KMS-11 (cell line): ENCODE measurements at regions not wholly inside any gene's neighbourhood (a gene's known extent, or its start where the extent isn't known, plus 50 kb on each side); places are given as distances from the start of the nearest gene placed in this dataset.

Experiments
- H2AFZ ChIP-seq: fragments of 200-600 bp; sonication (generic); 2 replicates; pipeline ENCODE4 v1.6.1; 2016; ENCODE audit warnings: antibody characterized with exemption, mixed run types, low read depth
- H3K27ac ChIP-seq: fragments of 200-600 bp; sonication (generic); 2 replicates; pipeline ENCODE4 v1.6.1; 2016; ENCODE audit warnings: mild to moderate bottlenecking, mixed run types
- H3K27me3 ChIP-seq: fragments of 200-600 bp; sonication (generic); 2 replicates; pipeline ENCODE4 v1.6.1; 2017; ENCODE audit warnings: mild to moderate bottlenecking, low read depth, mixed run types, moderate library complexity; ENCODE audit not compliant: insufficient read depth
- H3K36me3 ChIP-seq: fragments of 200-600 bp; sonication (generic); 2 replicates; pipeline ENCODE4 v1.6.1; 2017; ENCODE audit warnings: mild to moderate bottlenecking, mixed run types; ENCODE audit not compliant: insufficient read depth
- H3K4me1 ChIP-seq: fragments of 200-600 bp; sonication (generic); 2 replicates; pipeline ENCODE4 v1.6.1; 2016; ENCODE audit warnings: mild to moderate bottlenecking, low read depth, mixed run types; ENCODE audit not compliant: poor library complexity, severe bottlenecking
- H3K4me2 ChIP-seq: fragments of 200-600 bp; sonication (generic); 2 replicates; pipeline ENCODE4 v1.7.0; 2016; ENCODE audit warnings: mild to moderate bottlenecking, mixed run types
- H3K4me3 ChIP-seq: fragments of 200-600 bp; sonication (generic); IDR thresholded peaks from 2 replicates; pipeline ENCODE4 v1.6.1; 2017; ENCODE audit warnings: low read depth, low read length, mixed read lengths; ENCODE audit not compliant: insufficient read depth
- H3K79me2 ChIP-seq: fragments of 200-600 bp; sonication (generic); 2 replicates; pipeline ENCODE4 v1.6.1; 2016; ENCODE audit warnings: low read depth, mixed run types; ENCODE audit not compliant: insufficient read depth
- H3K9ac ChIP-seq: fragments of 200-600 bp; sonication (generic); 2 replicates; pipeline ENCODE4 v1.6.1; 2016; ENCODE audit warnings: mild to moderate bottlenecking, mixed run types
- H4K20me1 ChIP-seq: fragments of 200-600 bp; sonication (generic); 2 replicates; pipeline ENCODE4 v1.6.1; 2016; ENCODE audit warnings: mild to moderate bottlenecking, mixed run types; ENCODE audit not compliant: insufficient read depth
- CTCF ChIP-seq: fragments of 200-600 bp; sonication (generic); conservative IDR thresholded peaks from 2 replicates; pipeline ENCODE4 v1.6.1; 2017; ENCODE audit warnings: low read depth, mild to moderate bottlenecking, antibody characterized with exemption, low read length, moderate library complexity, mixed read lengths

DNA sequence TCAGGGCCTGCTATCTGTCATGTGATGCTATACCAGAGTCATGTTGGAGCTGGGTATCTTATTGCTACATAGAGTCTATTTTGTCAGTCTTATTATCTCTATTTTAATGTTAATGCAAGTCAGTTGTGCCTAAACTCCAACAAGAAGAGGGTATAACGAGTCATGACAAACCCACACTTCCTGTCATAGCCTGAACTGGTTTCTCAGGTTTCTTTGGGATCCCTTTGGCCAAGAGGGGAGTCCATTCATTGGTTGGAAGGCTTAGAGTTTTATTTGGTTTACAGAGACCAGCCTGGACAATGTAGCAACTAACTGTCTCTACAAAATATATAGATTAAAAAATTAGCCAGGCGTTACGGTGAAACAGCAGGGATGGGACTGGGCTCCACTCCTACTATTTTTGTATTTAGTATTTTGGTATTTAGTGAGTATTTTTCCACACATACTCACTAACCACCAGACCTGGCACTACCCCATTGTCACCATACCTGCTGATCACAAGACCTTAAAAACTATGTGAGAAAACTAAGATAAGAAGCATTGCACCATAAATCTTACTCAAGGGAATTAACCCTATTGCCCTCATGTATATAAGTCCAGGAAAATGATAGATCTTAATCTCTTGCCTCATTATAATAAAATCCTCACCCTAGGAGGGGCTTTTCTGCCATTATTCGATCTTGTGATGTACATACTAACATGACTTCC lies 387.5 kb downstream of the IPO8 start:
- Histone ChIP-seq H3K4me1 (no peaks in the 10 kb centered on the region), H3K36me3 (no peaks in the 10 kb centered on the region), H3K79me2 (no peaks in the 10 kb centered on the region), H3K4me3 (no peak overlapping the region), H3K9ac (no peak overlapping the region), H2AFZ (no peak overlapping the region), H3K27ac (no peak overlapping the region), H4K20me1 (no peaks in the 10 kb centered on the region), H3K4me2 (no peak overlapping the region), H3K27me3 (no peaks in the 10 kb centered on the region)
- TF ChIP-seq CTCF = no peak

DNA sequence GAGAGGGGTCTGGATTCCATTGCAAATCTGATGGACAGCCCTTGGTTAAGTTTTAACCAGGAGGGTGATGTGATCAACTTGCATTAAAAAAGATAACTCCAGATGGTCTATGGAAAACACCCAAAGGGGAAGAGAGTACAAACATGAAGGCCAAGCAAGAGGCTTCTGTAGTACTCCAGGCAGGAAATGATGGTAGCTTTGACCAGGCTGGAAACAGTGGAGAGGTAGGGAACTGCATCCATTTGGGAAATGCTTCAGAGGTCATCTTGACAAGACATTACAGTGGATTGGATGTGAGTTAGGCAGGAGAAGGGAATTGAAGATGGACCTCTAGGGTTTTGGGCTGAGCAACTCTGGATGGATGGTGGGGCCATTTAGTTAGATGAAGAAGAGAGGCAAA lies 391.1 kb downstream of the IPO8 start:
- Histone ChIP-seq H3K27me3 (no peaks in the 10 kb centered on the region), H3K4me3 (no peak overlapping the region), H3K4me1 (no peaks in the 10 kb centered on the region), H4K20me1 (no peaks in the 10 kb centered on the region), H3K27ac (no peak overlapping the region), H3K4me2 (no peak overlapping the region), H3K9ac (no peak overlapping the region), H3K36me3 (no peaks in the 10 kb centered on the region), H2AFZ (no peak overlapping the region), H3K79me2 (no peaks in the 10 kb centered on the region)
- no peak for TF ChIP-seq CTCF

- H3K4me2 ChIP-seq = no peak overlapping the region
- H3K27ac ChIP-seq = no peak overlapping the region
- H3K4me3 ChIP-seq = no peak overlapping the region
- H3K9ac ChIP-seq = no peak overlapping the region
- H3K36me3 ChIP-seq = no peaks in the 10 kb centered on the region
- no peaks in the 10 kb centered on the region for H3K4me1 ChIP-seq
- TF ChIP-seq CTCF = no peak
- no peaks in the 10 kb centered on the region for H3K27me3 ChIP-seq
- no peaks in the 10 kb centered on the region for H4K20me1 ChIP-seq
- H2AFZ ChIP-seq = no peak overlapping the region
- H3K79me2 ChIP-seq = no peaks in the 10 kb centered on the region
Measured at GRCh38 chr12:30301291-30301690, 394.4 kb downstream of the IPO8 start.

GRCh38 chr12:30296486-30296885 lies 399.2 kb downstream of the IPO8 start:
- Histone ChIP-seq H3K27me3 (no peaks in the 10 kb centered on the region), H3K36me3 (no peaks in the 10 kb centered on the region), H3K9ac (no peak overlapping the region), H3K4me3 (no peak overlapping the region), H3K4me2 (no peak overlapping the region), H2AFZ (no peak overlapping the region), H3K27ac (no peak overlapping the region), H4K20me1 (no peaks in the 10 kb centered on the region), H3K4me1 (no peaks in the 10 kb centered on the region), H3K79me2 (no peaks in the 10 kb centered on the region)
- no peak for TF ChIP-seq CTCF
